Hepatocyte (in vitro differentiated cells): ENCODE measurements at regions not wholly inside any gene's neighbourhood (a gene's known extent, or its start where the extent isn't known, plus 50 kb on each side); places are given as distances from the start of the nearest gene placed in this dataset.

Experiments used
- DNase-seq: peaks from one replicate; pipeline ENCODE4 v3.0.0-alpha.2; 2016; ENCODE audit warnings: low spot score
- H2AFZ ChIP-seq: fragments of 200-600 bp; sonication (generic); 2 replicates; pipeline ENCODE4 v1.6.0; 2016; ENCODE audit warnings: antibody characterized with exemption, mild to moderate bottlenecking
- H3K27ac ChIP-seq: fragments of 200-600 bp; sonication (generic); 2 replicates; pipeline ENCODE4 v1.5.1; 2016; ENCODE audit warnings: mild to moderate bottlenecking
- H3K27me3 ChIP-seq: fragments of 200-600 bp; sonication (generic); 2 replicates; pipeline ENCODE4 v1.6.1; 2016
- H3K36me3 ChIP-seq: fragments of 200-600 bp; sonication (generic); replicated peaks from 2 replicates; pipeline ENCODE4 v1.5.1; 2016; ENCODE audit warnings: low read depth; ENCODE audit not compliant: insufficient read depth
- H3K4me1 ChIP-seq: fragments of 200-600 bp; sonication (generic); 2 replicates; pipeline ENCODE4 v1.5.1; 2016; ENCODE audit warnings: mild to moderate bottlenecking, moderate library complexity; ENCODE audit not compliant: insufficient read depth
- H3K4me2 ChIP-seq: fragments of 200-600 bp; sonication (generic); 2 replicates; pipeline ENCODE4 v1.6.0; 2016
- H3K4me3 ChIP-seq: fragments of 200-600 bp; sonication (generic); 2 replicates; pipeline ENCODE4 v1.5.1; 2016; ENCODE audit warnings: mild to moderate bottlenecking
- H3K79me2 ChIP-seq: fragments of 200-600 bp; sonication (generic); 2 replicates; pipeline ENCODE4 v1.6.0; 2017; ENCODE audit warnings: mild to moderate bottlenecking
- H3K9me2 ChIP-seq: fragments of 200-600 bp; sonication (generic); replicated peaks from 2 replicates; pipeline ENCODE4 v1.6.0; 2017; ENCODE audit warnings: mild to moderate bottlenecking; ENCODE audit not compliant: insufficient read depth
- H3K9me3 ChIP-seq: fragments of 200-600 bp; sonication (generic); 2 replicates; pipeline ENCODE4 v1.5.1; 2016; ENCODE audit warnings: low read depth, mild to moderate bottlenecking
- H4K20me1 ChIP-seq: fragments of 200-600 bp; sonication (generic); 2 replicates; pipeline ENCODE4 v1.6.0; 2016; ENCODE audit warnings: mild to moderate bottlenecking; ENCODE audit not compliant: insufficient read depth, poor library complexity, severe bottlenecking
- EZH2 ChIP-seq: fragments of 200-600 bp; sonication (generic); IDR thresholded peaks from 2 replicates; pipeline ENCODE4 v1.6.1; 2016; ENCODE audit warnings: antibody characterized with exemption, mild to moderate bottlenecking, borderline replicate concordance
- EZH2phosphoT487 ChIP-seq: fragments of 200-600 bp; sonication (generic); IDR thresholded peaks from one replicate; pipeline ENCODE4 v1.6.1; 2018; ENCODE audit warnings: antibody characterized with exemption, mild to moderate bottlenecking, low read depth, moderate library complexity; ENCODE audit not compliant: unreplicated experiment, severe bottlenecking
- WGBS: methylation state at CpG from one replicate; pipeline ENCODE4 v1.1.6; 2016; ENCODE audit warnings: low lambda C conversion rate; ENCODE audit errors: missing lambda C conversion rate; 5-methylcytosine and 5-hydroxymethylcytosine counted together
- TF ChIP-seq, protein P1 (sequence below): fragments of 200-600 bp; sonication (generic); IDR thresholded peaks from 2 replicates; pipeline ENCODE4 v1.5.1; 2016; ENCODE audit warnings: antibody characterized with exemption, mild to moderate bottlenecking; ENCODE audit not compliant: poor library complexity

- no peak for DNase-seq
- no peak for TF ChIP-seq EZH2
- TF ChIP-seq, protein P1, sequence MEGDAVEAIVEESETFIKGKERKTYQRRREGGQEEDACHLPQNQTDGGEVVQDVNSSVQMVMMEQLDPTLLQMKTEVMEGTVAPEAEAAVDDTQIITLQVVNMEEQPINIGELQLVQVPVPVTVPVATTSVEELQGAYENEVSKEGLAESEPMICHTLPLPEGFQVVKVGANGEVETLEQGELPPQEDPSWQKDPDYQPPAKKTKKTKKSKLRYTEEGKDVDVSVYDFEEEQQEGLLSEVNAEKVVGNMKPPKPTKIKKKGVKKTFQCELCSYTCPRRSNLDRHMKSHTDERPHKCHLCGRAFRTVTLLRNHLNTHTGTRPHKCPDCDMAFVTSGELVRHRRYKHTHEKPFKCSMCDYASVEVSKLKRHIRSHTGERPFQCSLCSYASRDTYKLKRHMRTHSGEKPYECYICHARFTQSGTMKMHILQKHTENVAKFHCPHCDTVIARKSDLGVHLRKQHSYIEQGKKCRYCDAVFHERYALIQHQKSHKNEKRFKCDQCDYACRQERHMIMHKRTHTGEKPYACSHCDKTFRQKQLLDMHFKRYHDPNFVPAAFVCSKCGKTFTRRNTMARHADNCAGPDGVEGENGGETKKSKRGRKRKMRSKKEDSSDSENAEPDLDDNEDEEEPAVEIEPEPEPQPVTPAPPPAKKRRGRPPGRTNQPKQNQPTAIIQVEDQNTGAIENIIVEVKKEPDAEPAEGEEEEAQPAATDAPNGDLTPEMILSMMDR: no peak
- no peak for TF ChIP-seq EZH2phosphoT487
- no peak overlapping the region for H2AFZ ChIP-seq
- peaks cover 10% of the 10 kb centered on the region for H3K4me1 ChIP-seq
- no peak overlapping the region for H3K27ac ChIP-seq
- H3K4me3 ChIP-seq: no peak overlapping the region
- H3K9me2 ChIP-seq: no peaks in the 10 kb centered on the region
- WGBS: 88% methylated on average over 5 of the region's 5 CpGs
- H3K79me2 ChIP-seq: no peaks in the 10 kb centered on the region
- no peaks in the 10 kb centered on the region for H3K36me3 ChIP-seq
- no peaks in the 10 kb centered on the region for H4K20me1 ChIP-seq
- no peak overlapping the region for H3K4me2 ChIP-seq
- no peaks in the 10 kb centered on the region for H3K9me3 ChIP-seq
- H3K27me3 ChIP-seq: no peaks in the 10 kb centered on the region
Measured at GRCh38 chr4:27128443-27128842, 267.8 kb downstream of the STIM2 start.

DNA sequence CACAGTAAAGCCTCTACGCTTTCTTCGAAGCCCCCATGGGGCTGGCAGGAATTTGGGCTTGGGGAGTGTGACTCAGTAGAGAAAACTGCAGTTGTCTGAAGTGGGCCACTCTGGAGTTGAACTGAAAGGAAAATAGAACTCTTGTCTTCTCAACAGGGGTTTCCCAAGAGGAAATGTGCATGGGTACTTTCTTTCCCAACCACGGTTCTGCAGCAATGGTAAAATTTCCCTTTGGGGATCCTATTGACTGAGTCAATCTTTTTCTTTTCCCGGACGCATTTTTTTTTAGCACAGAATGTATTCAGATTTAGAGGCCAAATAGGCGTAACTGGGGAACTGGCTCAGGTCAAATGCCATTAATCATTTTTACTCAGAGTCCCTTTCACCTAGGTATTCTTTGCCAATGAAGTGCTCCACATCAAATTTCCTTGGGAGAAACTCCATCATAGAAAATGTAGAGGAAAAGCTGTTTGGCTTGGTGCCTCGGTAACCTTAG lies 269.3 kb downstream of the STIM2 start:
- TF ChIP-seq EZH2phosphoT487 (no peak), EZH2 (no peak)
- TF ChIP-seq, protein P1: no peak
- 84% methylated on average over 7 of the region's 7 CpGs for WGBS
- Histone ChIP-seq H3K27me3 (no peaks in the 10 kb centered on the region), H4K20me1 (no peaks in the 10 kb centered on the region), H3K9me3 (no peaks in the 10 kb centered on the region), H3K27ac (no peak overlapping the region), H3K4me1 (peaks cover 4% of the 10 kb centered on the region), H3K4me2 (no peak overlapping the region), H3K9me2 (no peaks in the 10 kb centered on the region), H3K4me3 (no peak overlapping the region), H3K79me2 (no peaks in the 10 kb centered on the region), H3K36me3 (no peaks in the 10 kb centered on the region), H2AFZ (no peak overlapping the region)
- DNase-seq: no peak

- no peak for DNase-seq
- TF ChIP-seq, protein P1: no peak
- TF ChIP-seq EZH2phosphoT487 (no peak), EZH2 (no peak)
- WGBS: 89% methylated on average over 1 of the region's 1 CpG
Measured at GRCh38 chr4:27132497-27132896, 271.9 kb downstream of the STIM2 start.

DNA sequence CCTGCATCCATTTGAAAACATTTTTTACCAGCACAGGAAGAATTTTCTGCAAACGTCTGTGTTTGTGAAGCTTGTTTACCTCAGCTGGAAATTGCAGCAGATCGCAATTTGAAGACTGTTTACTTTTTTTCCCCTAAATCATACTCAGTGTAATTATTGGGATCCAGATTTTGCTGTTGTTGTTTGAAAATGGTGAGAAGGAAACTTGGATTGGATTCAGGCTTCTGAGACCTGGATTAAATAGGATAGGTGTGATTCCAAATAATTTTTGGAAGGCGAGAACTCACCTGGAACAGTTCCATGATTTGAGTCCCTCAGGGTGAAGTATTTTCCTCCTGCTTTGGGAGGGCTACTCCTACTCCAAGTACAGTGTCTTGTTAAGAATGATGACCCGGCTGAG lies 279.8 kb downstream of the STIM2 start:
- Histone ChIP-seq H3K27ac (no peak overlapping the region), H3K9me3 (no peaks in the 10 kb centered on the region), H3K4me3 (no peak overlapping the region), H3K9me2 (no peaks in the 10 kb centered on the region), H2AFZ (no peak overlapping the region), H3K4me2 (no peak overlapping the region), H3K27me3 (no peaks in the 10 kb centered on the region), H4K20me1 (no peaks in the 10 kb centered on the region), H3K36me3 (no peaks in the 10 kb centered on the region), H3K79me2 (no peaks in the 10 kb centered on the region), H3K4me1 (no peaks in the 10 kb centered on the region)
- DNase-seq: no peak
- TF ChIP-seq EZH2 (no peak), EZH2phosphoT487 (no peak)
- TF ChIP-seq, protein P1: no peak
- WGBS: 68% methylated on average over 4 of the region's 4 CpGs

More at GRCh38 chr4:27132497-27132896, 271.9 kb downstream of the STIM2 start:
- H3K27me3 ChIP-seq: no peaks in the 10 kb centered on the region
- H4K20me1 ChIP-seq: no peaks in the 10 kb centered on the region
- H3K27ac ChIP-seq: no peak overlapping the region
- H3K9me3 ChIP-seq: no peaks in the 10 kb centered on the region
- H3K36me3 ChIP-seq: no peaks in the 10 kb centered on the region
- H3K79me2 ChIP-seq: no peaks in the 10 kb centered on the region
- no peak overlapping the region for H2AFZ ChIP-seq
- H3K4me3 ChIP-seq: no peak overlapping the region
- H3K4me2 ChIP-seq: no peak overlapping the region
- no peaks in the 10 kb centered on the region for H3K9me2 ChIP-seq
- no peaks in the 10 kb centered on the region for H3K4me1 ChIP-seq
